ENCODE measurements at regions not wholly inside any gene's neighbourhood (a gene's known extent, or its start where the extent isn't known, plus 50 kb on each side); places are given as distances from the start of the nearest gene placed in this dataset.

DNA sequence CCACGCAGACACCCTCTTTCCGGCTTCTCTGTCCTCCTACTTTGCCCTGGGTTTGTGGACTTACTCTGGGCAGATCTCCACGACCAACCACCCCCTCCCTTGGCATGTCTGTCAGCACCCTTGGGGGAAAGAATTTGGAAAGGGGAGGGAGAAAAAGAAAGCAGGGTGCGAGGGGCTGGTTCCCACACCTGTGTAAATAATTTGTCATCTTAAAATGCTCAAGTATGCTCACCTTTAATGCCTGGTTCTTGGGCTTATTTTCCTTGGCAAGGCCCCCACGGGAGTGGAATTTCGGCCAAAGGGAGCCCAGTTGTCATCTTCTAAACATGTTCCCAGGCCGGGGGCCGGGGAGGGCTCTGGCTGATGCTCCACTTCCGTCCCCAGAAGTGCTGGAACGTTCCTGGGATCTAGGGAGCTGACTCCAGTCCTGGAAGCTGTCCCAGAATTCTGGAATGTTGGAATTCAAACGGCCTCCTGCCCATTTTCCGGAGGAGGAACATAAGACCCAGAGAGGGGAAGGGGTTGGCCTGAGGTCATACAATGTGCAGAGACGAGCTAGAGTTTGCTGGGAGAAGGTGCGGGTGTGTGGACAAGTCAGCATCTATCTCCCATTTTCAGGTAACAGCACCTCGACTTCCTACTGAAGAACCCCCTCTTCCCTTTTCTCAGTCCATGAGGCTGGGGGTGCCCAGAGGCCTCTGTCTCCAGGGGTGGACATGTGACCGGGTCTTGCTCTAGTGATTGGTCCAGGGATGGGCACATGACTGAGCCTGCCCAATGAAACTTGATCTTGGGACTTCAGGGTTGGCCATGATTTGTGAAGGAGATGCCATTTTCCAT, 122.3 kb downstream of the CEBPB start:
- TF ChIP-seq, protein P1, sequence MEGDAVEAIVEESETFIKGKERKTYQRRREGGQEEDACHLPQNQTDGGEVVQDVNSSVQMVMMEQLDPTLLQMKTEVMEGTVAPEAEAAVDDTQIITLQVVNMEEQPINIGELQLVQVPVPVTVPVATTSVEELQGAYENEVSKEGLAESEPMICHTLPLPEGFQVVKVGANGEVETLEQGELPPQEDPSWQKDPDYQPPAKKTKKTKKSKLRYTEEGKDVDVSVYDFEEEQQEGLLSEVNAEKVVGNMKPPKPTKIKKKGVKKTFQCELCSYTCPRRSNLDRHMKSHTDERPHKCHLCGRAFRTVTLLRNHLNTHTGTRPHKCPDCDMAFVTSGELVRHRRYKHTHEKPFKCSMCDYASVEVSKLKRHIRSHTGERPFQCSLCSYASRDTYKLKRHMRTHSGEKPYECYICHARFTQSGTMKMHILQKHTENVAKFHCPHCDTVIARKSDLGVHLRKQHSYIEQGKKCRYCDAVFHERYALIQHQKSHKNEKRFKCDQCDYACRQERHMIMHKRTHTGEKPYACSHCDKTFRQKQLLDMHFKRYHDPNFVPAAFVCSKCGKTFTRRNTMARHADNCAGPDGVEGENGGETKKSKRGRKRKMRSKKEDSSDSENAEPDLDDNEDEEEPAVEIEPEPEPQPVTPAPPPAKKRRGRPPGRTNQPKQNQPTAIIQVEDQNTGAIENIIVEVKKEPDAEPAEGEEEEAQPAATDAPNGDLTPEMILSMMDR (IDR thresholded peaks at IDR 0.05; ENCODE audit: borderline replicate concordance, extremely low read depth, low read length, poor library complexity, severe bottlenecking): no peak
- no peak for TF ChIP-seq EZH2 (IDR thresholded peaks at IDR 0.05; ENCODE audit: borderline replicate concordance, low read depth, low read length, severe bottlenecking)

All from DND-41 (cell line).